Lung (tissue), 11 donors: ENCODE measurements at regions not wholly inside any gene's neighbourhood (a gene's known extent, or its start where the extent isn't known, plus 50 kb on each side); places are given as distances from the start of the nearest gene placed in this dataset.

Source experiments
- ATAC-seq: fragments of 200-7000 bp; cut with Tn5 transposase; one replicate; pipeline ENCODE4 v1.9.1; 2020; ENCODE audit warnings: moderate number of reproducible peaks; ENCODE audit not compliant: insufficient read depth, low FRiP score
- DNase-seq, 3 donors: peaks; one replicate each; pipeline ENCODE4 v3.0.0-alpha.2; 2013 to 2017
- H3K27ac ChIP-seq, 2 donors: one replicate each; pipeline ENCODE4 v1.5.1; 2013; ENCODE audit warnings: mild to moderate bottlenecking in 2 of 2, moderate library complexity in 2 of 2, control low read depth in 1 of 2, inconsistent platforms in 1 of 2, low read depth in 1 of 2, low read length in 1 of 2
- H3K27me3 ChIP-seq, 3 donors: one replicate each; pipeline ENCODE4 v1.5.1; 2013; ENCODE audit warnings: low read length in 2 of 3; ENCODE audit not compliant: control insufficient read depth in 3 of 3, insufficient read depth in 3 of 3
- H3K36me3 ChIP-seq, 4 donors: one replicate each; pipeline ENCODE4 v1.5.1; 2013; ENCODE audit warnings: low read length in 4 of 4, mild to moderate bottlenecking in 1 of 4, moderate library complexity in 1 of 4; ENCODE audit not compliant: control insufficient read depth in 4 of 4, insufficient read depth in 4 of 4
- H3K4me1 ChIP-seq, 5 donors: one replicate each; pipeline ENCODE4 v1.5.1; 2013; ENCODE audit warnings: low read length in 5 of 5, mild to moderate bottlenecking in 2 of 5, moderate library complexity in 1 of 5; ENCODE audit not compliant: control insufficient read depth in 5 of 5, insufficient read depth in 5 of 5
- H3K4me3 ChIP-seq: one replicate; pipeline ENCODE4 v1.5.1; 2013; ENCODE audit warnings: mild to moderate bottlenecking, control low read depth, moderate library complexity
- H3K9ac ChIP-seq, 2 donors: one replicate each; pipeline ENCODE4 v1.5.1; 2013; ENCODE audit warnings: low read length in 2 of 2, control low read depth in 1 of 2; ENCODE audit not compliant: insufficient read depth in 1 of 2
- H3K9me3 ChIP-seq, 4 donors: one replicate each; pipeline ENCODE4 v1.5.1; 2013; ENCODE audit warnings: low read length in 3 of 4, mild to moderate bottlenecking in 1 of 4, moderate library complexity in 1 of 4; ENCODE audit not compliant: control insufficient read depth in 4 of 4, insufficient read depth in 3 of 4
- WGBS, 2 donors: extraction: QIAGEN DNeasy Blood & Tissue Kit; methylation state at CpG; one replicate each; pipeline ENCODE4 v1.1.7; 2013; 5-methylcytosine and 5-hydroxymethylcytosine counted together
- TF ChIP-seq, protein P1 (sequence below): IDR thresholded peaks from 2 replicates; pipeline ENCODE4 v1.5.1; 2012; ENCODE audit warnings: mild to moderate bottlenecking; ENCODE audit errors: control extremely low read depth, extremely low read depth
- donor health status: control.
- donor health status: control.
- donor health status: Bipolar disorder and iron deficiency.
- donor health status: healthy.
- donor health status: DM: yes; HTN: yes; CAD: no.

DNA sequence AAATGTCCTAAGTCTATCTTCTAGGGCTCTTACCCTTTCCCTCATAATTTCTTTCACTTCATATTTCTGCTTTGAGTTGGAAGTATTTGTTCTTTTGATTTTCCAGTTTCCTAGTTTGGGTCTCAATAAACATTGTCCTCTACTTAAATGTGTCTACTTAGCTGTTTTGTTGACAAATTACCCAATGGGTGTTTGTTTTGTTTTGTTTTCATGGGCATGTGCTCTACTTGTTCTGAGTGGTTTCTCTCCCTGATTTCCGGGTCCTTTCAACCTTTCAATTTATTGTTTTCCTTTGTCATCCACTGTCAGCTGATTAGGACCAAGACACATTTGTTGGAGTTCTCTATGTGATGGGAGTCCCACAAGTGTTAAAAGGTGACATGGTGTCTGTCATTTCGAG lies 1181.4 kb downstream of the RPA4 start:
- 52 to 80% methylated on average over 2 of the region's 2 CpGs for WGBS, 2 donors

DNA sequence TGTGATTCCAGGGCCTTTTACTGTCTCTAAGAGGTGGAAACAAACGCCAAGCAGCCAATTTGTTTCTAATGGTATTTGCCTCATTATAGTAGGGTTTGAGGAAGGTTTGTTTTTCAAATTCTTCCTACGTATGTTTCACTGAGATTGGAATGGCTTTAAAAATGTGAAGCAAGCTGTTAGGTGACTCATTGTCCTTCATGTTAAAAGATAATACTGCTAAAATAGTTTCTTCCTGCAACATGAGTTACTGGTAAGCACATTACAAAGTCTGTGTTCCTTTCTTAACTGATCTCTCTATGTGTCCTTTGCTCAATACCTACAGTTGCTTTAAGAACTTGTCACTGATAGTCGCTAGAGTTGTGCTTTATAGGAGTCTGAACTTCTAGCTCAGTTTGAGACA lies 1183.9 kb downstream of the RPA4 start:
- Histone ChIP-seq H3K27me3 (peaks cover 0 to 38% (median 4%) of the 10 kb centered on the region in 3 donors), H3K4me3 (no peak overlapping the region), H3K27ac (no peak overlapping the region), H3K9ac (no peak overlapping the region), H3K4me1 (no peaks in the 10 kb centered on the region), H3K36me3 (no peaks in the 10 kb centered on the region), H3K9me3 (no peaks in the 10 kb centered on the region)
- WGBS, 2 donors, result 56 to 61% methylated on average over 3 of the region's 3 CpGs
- DNase-seq, result no peak
- TF ChIP-seq, protein P1, sequence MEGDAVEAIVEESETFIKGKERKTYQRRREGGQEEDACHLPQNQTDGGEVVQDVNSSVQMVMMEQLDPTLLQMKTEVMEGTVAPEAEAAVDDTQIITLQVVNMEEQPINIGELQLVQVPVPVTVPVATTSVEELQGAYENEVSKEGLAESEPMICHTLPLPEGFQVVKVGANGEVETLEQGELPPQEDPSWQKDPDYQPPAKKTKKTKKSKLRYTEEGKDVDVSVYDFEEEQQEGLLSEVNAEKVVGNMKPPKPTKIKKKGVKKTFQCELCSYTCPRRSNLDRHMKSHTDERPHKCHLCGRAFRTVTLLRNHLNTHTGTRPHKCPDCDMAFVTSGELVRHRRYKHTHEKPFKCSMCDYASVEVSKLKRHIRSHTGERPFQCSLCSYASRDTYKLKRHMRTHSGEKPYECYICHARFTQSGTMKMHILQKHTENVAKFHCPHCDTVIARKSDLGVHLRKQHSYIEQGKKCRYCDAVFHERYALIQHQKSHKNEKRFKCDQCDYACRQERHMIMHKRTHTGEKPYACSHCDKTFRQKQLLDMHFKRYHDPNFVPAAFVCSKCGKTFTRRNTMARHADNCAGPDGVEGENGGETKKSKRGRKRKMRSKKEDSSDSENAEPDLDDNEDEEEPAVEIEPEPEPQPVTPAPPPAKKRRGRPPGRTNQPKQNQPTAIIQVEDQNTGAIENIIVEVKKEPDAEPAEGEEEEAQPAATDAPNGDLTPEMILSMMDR, result no peak
- no peak for ATAC-seq

More for the DNA sequence above, 1181.4 kb downstream of the RPA4 start:
- no peak overlapping the region for H3K4me3 ChIP-seq
- H3K27ac ChIP-seq, result no peak overlapping the region
- DNase-seq, result no peak
- ATAC-seq, result no peak
- H3K36me3 ChIP-seq, result no peaks in the 10 kb centered on the region
- H3K4me1 ChIP-seq, result no peaks in the 10 kb centered on the region
- H3K9me3 ChIP-seq, result no peaks in the 10 kb centered on the region
- no peak overlapping the region for H3K9ac ChIP-seq
- TF ChIP-seq, protein P1, result no peak
- H3K27me3 ChIP-seq, result peaks cover 0 to 20% (median 4%) of the 10 kb centered on the region in 3 donors

DNA sequence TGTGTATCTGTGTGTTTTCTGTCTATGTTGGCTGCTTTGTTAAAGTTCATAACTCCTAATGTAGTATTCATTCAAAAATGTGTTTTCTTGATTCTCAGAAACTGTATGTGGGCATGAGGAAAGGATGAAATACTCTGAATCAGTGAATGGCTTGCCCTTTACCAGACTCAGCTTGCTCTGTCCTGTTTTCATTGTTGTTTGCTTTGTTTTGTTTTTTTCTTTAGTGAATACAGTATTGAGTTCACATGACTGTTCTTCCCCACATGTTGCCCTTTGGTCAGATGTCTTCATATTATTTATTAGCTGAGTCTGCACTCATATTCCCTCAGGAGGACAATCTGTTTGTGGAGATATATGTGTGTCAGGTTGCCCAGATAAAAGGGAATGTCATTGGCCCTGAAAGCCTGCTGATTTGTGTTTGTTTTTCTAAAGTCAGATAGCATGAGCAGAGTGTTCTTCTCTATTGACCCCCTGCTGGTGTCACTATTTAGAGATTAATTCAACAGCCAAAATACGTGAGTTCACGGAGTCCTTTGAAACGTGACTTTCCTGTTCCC lies 1184.4 kb downstream of the RPA4 start:
- H3K4me3 ChIP-seq, result no peak overlapping the region
- no peaks in the 10 kb centered on the region for H3K9me3 ChIP-seq
- H3K27ac ChIP-seq, result no peak overlapping the region
- H3K36me3 ChIP-seq, result no peaks in the 10 kb centered on the region
- H3K9ac ChIP-seq, result no peak overlapping the region
- peaks cover 0 to 39% (median 4%) of the 10 kb centered on the region in 3 donors for H3K27me3 ChIP-seq
- WGBS, 2 donors, result 49 to 84% methylated on average over 3 of the region's 3 CpGs
- no peak for ATAC-seq
- no peaks in the 10 kb centered on the region for H3K4me1 ChIP-seq
- no peak for DNase-seq
- TF ChIP-seq, protein P1, result no peak

DNA sequence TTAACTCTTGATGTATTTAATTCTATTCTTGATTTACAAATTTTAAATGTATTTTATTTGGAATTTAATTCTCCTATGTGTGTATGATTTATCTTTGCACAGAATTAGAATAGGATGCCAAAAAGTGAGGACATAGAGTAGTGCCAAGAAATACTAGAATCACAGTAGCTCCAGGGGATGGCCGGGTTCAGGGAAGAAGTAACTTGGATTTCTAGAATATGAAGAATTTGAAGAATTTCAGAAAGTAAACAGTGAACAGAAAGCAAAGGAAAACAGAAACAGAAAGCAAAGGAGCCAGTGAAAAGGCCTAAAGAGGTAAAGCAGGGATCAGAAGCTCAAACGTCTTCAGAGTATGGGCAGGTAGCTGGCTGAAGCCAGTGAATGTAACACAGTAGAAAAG lies 1187.6 kb downstream of the RPA4 start:
- no peak overlapping the region for H3K9ac ChIP-seq
- H3K9me3 ChIP-seq, result no peaks in the 10 kb centered on the region
- no peaks in the 10 kb centered on the region for H3K36me3 ChIP-seq
- no peaks in the 10 kb centered on the region for H3K4me1 ChIP-seq
- WGBS, 2 donors, result 25 to 41% methylated on average over 2 of the region's 2 CpGs
- no peak for DNase-seq
- H3K4me3 ChIP-seq, result no peak overlapping the region
- TF ChIP-seq, protein P1, result no peak
- H3K27ac ChIP-seq, result no peak overlapping the region
- H3K27me3 ChIP-seq, result peaks cover 0 to 45% (median 2%) of the 10 kb centered on the region in 3 donors
- no peak for ATAC-seq
